GM03348 (cell line): ENCODE measurements at regions not wholly inside any gene's neighbourhood (a gene's known extent, or its start where the extent isn't known, plus 50 kb on each side); places are given as distances from the start of the nearest gene placed in this dataset.
A peak's percentile ranks its signal among the peaks of the same experiment; 100 is the strongest.

Source experiments
- DNase-seq: peaks from one replicate; pipeline ENCODE4 v3.0.0; 2012; ENCODE audit warnings: low spot score

DNA sequence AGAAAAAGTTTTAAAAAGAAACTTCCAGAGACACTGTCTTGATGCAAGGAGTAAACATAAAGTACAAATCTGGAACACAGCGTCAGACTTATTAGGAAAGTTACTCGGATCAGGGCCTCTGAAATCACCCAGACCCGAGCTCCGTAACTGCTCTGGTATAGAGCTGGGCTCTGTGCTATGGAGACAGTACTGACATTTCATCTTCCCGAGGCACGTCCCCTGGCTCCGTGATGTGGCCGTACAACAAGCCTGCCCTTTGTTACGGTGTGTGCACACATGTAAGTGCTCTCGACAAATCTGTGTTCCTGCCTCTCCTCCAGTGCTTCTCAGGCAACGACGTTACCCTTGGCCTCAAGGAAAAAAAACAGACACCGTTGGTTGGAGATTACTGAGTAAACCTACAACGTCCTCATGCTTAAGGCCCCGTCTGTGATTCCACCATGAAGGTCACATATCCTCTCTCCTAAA lies 107.0 kb upstream of the IRF2BP2 start:
- no peak for DNase-seq

- no peak for DNase-seq
Measured at GRCh38 chr1:234715252-234716014, 105.5 kb upstream of the IRF2BP2 start.

GRCh38 chr1:234713859-234714258 lies 103.9 kb upstream of the IRF2BP2 start:
- no peak for DNase-seq

GRCh38 chr1:234713440-234713839 lies 103.5 kb upstream of the IRF2BP2 start:
- DNase-seq: no peak

GRCh38 chr1:234712891-234713305 lies 102.9 kb upstream of the IRF2BP2 start:
- no peak for DNase-seq

DNA sequence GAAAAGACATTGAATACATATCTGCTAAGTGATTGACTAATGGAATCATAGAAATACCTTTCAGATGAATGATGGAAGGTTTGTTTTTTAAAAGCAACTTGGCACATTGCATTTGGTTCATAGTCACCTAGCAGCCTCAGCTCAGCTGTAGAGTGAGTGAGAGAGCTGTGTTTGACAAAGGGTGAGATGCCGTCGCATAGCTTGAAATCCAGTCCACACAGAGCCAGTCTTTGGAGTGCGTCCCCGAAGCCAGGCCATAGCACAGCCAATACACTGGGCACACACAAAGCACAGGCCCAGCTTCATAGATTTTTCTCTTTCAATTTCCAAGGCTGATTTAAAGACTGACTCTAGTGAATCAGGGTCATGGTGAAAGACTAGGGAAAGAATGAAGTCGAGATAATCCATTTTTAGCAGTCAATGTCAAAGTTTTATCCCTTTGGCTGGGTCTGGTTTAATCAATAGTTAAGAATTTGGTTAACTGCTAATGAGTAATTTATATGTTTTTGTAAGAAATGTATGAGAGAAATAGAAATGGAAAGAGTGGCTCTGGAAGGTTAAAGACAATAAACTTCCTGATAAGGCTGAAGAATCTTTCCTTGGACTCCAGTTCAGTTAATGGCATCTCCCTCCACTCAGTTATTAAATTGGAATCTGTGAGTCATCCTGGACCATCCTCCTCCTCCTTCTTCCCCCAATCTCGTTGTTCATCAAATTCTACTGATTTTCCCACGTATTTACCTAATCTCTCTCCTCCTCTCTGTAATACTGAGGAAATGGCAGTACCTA lies 101.2 kb upstream of the IRF2BP2 start:
- DNase-seq: no peak

DNA sequence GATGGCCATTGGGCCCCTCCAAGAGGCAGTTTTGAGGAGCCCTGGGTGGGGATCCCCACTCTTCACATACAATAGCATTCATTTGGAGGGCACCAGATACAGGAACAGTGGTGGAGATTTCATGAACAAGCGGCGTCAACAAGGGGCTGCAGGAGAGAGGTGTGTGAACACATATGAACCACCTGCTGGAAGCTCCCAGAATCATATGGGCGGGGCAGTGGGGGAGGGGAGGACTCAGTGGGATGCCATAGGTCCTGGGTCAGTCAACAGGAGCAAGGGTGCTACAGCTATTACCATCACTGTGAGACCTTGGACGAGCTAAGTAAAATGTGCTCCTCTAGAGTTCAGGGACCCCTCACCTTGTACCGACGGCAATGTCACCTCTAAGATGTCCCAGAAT lies 100.4 kb upstream of the IRF2BP2 start:
- DNase-seq: no peak

DNA sequence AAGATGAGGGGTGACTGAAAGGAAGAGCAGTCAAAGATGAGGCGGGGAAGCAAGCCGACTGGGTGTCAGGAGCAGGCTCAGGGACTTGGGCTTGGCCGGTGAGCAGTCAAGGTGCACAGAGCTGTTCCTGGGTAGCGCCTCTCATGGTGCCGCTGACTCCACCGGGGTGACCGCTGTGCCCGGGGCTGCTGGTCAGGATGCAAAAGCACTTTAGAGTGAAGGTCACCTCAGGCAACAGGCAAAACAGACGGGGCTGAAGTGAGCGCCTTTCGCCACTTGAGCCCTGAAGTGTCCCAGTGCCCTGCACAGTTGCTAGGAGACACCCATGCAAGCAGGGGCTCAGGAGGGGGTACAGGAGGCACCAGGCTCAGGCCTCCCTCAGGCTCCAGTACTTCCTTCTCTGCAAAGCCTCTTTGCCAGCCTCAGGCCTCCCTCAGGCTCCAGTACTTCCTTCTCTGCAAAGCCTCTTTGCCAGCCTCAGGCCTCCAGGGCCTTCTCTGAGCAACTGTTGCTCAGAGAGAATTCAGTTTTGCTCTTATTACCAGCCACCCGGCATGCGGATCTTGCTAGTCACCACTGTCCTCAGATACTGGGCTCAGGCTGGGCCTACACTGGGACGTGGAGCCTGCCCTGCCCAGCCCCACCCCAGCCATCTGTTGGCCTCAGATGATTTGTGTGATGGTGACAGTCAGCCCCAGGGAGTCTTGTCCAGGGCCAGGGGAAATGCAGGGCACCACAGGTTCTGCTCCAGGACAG lies 99.7 kb upstream of the IRF2BP2 start:
- DNase-seq: no peak

DNA sequence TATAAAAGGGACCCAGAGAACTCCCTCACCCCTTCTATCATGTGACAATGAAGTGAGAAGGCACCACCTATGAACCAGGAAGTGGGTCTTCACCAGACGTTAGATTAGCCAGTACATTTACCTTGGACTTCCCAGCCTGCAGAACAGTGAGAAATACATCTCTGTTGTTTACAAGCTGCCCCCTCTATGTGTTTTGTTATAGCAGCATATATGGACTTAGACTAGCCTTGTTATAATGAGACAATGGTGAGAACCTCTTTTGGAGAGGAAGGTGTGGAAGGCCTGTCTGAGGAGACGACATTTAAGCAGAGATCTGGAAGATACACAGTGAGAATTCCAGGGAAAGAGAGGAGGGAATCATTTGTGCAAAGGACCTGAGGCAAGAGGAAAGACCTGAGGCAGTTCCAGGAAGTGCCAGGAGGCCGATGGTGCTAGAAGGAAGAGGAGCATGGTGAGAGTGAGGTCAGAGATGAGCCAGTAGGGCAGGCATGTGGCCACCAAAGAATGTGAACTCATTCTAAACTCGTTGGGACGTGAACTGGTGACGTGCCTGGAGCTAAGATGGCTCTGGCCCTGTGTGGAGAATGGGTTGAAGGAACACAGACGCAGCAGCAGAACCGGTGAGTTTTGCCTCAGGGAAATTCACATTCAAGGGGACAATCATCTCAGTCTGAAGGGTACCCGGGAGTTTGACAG lies 98.9 kb upstream of the IRF2BP2 start:
- DNase-seq: no peak

DNA sequence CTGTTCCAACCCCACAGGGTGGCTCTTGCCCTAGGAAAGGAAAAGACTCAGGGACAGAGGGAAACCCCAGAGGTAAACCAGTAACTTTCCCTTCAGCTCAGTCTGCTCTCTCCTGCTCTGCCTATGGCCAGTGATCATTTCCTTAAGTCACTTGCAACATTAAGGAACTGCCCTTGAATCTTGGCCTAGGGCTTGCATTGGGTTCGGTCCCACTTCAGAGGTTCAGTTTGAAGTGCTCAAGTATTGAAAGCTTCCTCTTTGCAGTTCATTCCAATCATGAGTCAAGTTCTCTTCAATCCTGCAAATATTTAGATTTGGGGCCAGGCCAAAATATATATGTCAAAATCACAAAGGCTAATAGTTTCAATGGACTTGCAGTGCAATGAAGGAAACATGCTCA lies 97.7 kb upstream of the IRF2BP2 start:
- DNase-seq: no peak

DNA sequence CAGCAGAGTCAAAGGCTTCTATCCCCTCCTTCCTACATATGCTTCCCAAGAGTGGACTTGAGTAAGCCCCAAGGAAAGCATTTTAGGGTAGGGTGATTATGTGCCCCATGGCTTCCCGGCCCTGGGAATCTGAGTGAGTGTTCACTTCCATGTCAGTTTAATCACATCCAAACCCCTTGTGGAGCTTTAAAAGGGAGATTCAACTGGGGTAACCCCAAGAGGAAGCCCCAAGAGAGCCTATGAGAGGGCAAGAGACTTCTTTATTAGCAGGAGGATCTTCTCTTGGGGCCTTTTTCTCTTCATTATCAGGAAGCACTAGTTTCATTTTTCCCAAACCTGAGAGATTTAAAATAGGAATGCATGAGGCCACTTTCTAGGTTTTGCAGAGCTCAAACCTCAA lies 97.0 kb upstream of the IRF2BP2 start:
- no peak for DNase-seq

DNA sequence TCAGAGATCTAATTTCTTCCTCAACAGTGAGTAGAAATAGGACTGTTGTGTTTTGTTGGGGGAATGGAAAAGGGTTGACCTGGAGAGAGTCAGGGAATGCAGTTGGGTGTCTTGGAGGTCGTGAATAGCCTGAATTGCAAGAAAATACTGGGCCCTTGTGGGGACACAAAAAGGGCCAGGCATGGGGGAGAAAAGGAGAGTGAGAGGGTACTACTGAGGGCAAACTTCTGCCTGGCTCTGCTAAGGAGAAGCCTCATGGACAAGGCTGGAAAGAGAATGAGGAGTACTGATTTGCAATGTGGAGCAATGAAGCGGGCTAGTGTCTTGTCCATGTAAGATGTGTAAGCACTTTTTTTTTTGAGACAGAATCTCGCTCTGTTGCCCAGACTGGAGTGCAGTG lies 96.2 kb upstream of the IRF2BP2 start:
- DNase-seq: no peak

GRCh38 chr1:234705615-234706014 lies 95.6 kb upstream of the IRF2BP2 start:
- DNase-seq: no peak

DNA sequence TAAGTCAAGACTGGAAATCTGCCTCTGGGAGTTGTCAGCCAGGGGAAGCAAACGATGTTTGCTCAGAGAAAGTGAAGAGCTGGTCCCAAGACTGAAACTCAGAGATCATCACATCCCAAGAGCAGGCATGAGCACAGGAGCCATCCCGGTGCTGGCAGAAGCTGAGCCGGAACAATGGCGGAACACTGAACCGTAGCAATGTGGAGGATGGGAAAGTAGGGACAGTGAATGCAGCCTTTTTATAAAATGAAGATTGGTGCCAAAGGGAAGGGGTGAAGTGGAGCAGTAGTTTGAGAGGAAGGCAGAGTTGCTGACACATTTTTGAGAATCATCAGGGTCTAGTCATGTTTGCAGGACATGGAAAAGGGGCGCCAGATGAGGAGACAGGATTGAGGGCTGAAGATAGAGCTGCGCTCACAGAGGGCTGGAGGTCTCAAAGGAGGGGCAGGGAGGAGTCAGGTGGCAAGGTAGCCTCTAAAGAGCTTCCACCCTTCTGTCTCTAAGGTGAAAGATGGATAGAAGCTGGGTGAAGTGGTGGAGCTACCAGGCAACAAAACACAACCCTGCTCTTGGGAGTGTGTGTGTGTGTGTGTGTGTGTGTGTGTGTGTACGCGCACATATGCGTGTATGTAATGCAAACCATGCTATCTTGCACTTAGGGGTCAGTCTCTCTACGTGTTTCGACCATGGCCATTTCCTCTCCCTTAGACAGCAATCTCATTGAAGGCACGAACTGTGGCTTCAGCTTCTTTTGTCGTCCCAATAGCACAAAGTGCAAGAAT lies 94.3 kb upstream of the IRF2BP2 start:
- DNase-seq: no peak

- peak; percentile 23 for DNase-seq
Measured at GRCh38 chr1:234702342-234703000, 92.5 kb upstream of the IRF2BP2 start.

GRCh38 chr1:234701737-234702341 lies 91.9 kb upstream of the IRF2BP2 start:
- no peak for DNase-seq

- peak; percentile 58 for DNase-seq
Measured at GRCh38 chr1:234699795-234700665, 90.1 kb upstream of the IRF2BP2 start.

- no peak for DNase-seq
Measured at GRCh38 chr1:234698686-234699085, 88.7 kb upstream of the IRF2BP2 start.

DNA sequence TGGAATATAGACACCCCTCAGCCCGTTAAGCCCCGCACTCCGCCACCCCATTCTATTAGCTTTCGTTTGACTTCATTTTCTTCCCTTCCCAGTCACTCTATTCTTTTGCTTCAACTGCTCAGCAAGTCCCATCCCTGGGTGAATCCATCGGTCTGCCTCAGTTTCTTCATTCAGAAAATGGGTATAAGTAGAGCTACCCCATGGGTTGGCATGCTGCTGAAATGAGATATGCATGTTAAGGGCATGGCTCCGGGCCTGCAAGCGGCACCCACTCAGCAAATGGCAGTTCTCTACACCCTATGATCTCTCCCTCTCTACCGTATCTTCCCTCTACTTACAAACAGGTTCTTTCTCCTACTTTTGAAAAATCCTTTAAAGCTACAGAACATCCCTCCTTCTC lies 87.8 kb upstream of the IRF2BP2 start:
- DNase-seq: no peak
